GM18511 (cell line): ENCODE measurements at regions not wholly inside any gene's neighbourhood (a gene's known extent, or its start where the extent isn't known, plus 50 kb on each side); places are given as distances from the start of the nearest gene placed in this dataset.

ENCODE experiments used
- ATAC-seq: cut with Tn5 transposase; IDR thresholded peaks from one replicate; pipeline ENCODE4 v1.9.1; 2021; ENCODE audit warnings: mild to moderate bottlenecking, moderate library complexity; ENCODE audit not compliant: unreplicated experiment

DNA sequence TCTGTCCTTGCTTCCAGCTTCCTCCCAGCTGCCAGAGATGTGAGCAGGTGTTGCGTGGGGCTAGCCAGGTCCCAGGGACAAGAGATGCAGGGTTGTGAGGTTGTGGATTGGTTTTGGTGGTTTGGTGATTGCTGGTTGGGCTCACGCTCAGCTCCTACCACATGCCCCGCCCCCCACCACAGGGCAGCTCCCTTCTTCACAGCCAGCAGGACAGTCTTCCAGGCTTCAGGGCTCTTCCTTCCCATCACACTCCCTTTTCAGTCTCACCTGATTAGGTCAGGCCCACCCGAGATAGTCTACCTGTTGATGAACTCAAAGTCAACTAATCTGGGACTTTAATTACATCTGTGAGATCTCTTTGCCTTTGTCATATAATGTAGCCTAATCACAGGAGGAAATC, 52.0 kb upstream of the GLI2 start:
- ATAC-seq = no peak

DNA sequence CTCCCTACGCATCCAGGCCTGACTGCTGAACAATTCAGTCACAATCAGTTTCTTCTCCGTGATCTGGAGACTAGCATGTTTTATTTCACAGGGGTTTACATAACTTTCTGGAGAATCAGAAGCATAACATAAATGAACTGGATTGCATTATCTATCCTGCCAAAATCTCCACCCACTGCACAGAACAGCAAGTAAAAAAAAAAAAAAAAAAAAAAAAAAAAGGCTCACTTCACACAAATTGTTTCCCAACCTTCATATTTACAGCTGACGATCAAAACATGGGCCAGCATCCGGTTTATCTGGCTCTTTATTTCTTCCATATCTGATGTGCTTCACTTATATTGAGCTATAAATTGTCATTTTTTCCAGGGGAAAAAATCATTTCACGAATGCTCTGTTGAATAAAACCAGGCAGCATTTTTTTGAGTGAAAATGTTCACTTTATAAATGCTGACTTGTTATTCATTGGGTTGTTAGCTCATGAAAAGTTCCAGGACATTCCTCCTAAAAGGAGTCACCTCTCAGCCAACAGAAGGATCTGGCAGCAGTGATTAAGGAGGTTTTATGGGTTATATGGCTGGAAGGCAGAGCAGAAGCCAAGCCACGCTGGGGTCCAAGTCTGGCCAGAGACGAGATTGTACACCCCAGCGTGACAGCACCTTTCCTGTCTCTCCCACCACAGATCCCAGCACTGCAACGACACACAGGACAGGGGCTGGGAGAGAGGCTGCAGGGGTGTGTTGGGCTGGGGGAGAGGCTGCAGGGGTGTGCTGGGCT, 51.2 kb upstream of the GLI2 start:
- ATAC-seq = no peak

DNA sequence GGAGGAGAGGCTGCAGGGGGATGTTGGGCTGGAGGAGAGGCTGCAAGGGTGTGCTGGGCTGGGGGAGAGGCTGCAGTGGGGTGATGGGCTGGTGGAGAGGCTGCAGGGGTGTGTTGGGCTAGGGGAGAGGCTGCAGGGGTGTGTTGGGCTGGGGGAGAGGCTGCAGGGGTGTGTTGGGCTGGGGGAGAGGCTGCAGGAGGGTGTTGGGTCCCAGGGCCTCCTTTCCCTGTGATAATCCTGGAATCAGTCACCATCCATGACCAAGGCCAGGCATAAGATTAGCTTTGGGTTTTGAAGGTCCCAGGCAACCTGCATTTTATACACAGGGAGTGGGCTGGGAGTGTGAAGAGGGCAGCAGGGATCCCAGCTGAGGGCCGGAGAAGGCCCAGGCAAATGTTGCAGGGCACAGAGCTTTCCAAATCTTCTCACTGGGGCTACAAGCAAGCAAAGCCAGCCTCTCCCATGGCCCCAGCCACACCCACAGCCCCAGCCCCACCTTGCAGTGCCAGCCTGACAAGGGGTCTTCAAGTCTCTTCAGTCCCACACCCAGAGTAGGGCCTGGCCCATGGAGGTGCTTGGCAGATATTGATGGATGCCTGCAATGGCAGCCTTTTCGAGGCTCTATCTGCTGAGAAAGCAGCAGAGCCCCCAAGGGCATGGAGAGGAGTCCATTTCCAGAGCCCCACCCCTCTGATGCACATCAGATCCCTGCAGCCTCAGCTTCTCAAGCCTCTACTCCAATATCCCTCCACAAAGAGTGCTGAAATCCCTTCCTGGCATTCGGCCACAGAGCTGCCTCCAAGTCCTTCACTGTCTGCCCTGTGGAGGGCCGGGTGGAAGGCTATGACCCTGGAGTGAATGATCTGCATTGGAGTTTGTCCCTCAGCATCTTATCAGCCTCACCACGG, 50.3 kb upstream of the GLI2 start:
- no peak for ATAC-seq
